ENCODE measurements at regions not wholly inside any gene's neighbourhood (a gene's known extent, or its start where the extent isn't known, plus 50 kb on each side); places are given as distances from the start of the nearest gene placed in this dataset.
"Not testable (repeated sequence)": the region's sequence is repeated elsewhere in the genome, so short reads cannot be mapped to it uniquely, and the experiment has no call there.

GRCh38 chr1:65077369-65077768, 70.6 kb upstream of the AK4 start:
- TF ChIP-seq, protein P1, sequence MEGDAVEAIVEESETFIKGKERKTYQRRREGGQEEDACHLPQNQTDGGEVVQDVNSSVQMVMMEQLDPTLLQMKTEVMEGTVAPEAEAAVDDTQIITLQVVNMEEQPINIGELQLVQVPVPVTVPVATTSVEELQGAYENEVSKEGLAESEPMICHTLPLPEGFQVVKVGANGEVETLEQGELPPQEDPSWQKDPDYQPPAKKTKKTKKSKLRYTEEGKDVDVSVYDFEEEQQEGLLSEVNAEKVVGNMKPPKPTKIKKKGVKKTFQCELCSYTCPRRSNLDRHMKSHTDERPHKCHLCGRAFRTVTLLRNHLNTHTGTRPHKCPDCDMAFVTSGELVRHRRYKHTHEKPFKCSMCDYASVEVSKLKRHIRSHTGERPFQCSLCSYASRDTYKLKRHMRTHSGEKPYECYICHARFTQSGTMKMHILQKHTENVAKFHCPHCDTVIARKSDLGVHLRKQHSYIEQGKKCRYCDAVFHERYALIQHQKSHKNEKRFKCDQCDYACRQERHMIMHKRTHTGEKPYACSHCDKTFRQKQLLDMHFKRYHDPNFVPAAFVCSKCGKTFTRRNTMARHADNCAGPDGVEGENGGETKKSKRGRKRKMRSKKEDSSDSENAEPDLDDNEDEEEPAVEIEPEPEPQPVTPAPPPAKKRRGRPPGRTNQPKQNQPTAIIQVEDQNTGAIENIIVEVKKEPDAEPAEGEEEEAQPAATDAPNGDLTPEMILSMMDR (IDR thresholded peaks at IDR 0.05; ENCODE audit: insufficient read depth, low read depth, low read length) = no peak
- H3K4me3 ChIP-seq (ENCODE audit: low read depth, low read length) = no peak overlapping the region
- no peak for DNase-seq (ENCODE audit: low read depth)

GRCh38 chr1:65079941-65080340, 68.1 kb upstream of the AK4 start:
- no peak for DNase-seq (ENCODE audit: low read depth)
- TF ChIP-seq, protein P1 (IDR thresholded peaks at IDR 0.05; ENCODE audit: insufficient read depth, low read depth, low read length) = no peak
- H3K4me3 ChIP-seq (ENCODE audit: low read depth, low read length) = no peak overlapping the region

GRCh38 chr1:65082346-65083040, 65.5 kb upstream of the AK4 start:
- TF ChIP-seq, protein P1 (IDR thresholded peaks at IDR 0.05; ENCODE audit: insufficient read depth, low read depth, low read length) = no peak
- DNase-seq (ENCODE audit: low read depth) = no peak
- no peak overlapping the region for H3K4me3 ChIP-seq (ENCODE audit: low read depth, low read length)

- TF ChIP-seq, protein P1 (IDR thresholded peaks at IDR 0.05; ENCODE audit: insufficient read depth, low read depth, low read length) = no peak
- no peak for DNase-seq (ENCODE audit: low read depth)
Observed at GRCh38 chr1:65083263-65083896, 64.6 kb upstream of the AK4 start.

GRCh38 chr1:65084066-65084465, 63.9 kb upstream of the AK4 start:
- TF ChIP-seq, protein P1 (IDR thresholded peaks at IDR 0.05; ENCODE audit: insufficient read depth, low read depth, low read length) = no peak
- DNase-seq (ENCODE audit: low read depth) = no peak
- H3K4me3 ChIP-seq (ENCODE audit: low read depth, low read length) = no peak overlapping the region

More at GRCh38 chr1:65083263-65083896, 64.6 kb upstream of the AK4 start:
- H3K4me3 ChIP-seq (ENCODE audit: low read depth, low read length) = no peak overlapping the region

GRCh38 chr1:65087519-65087918, 60.5 kb upstream of the AK4 start:
- not testable (repeated sequence) for DNase-seq (ENCODE audit: low read depth); H3K4me3 ChIP-seq (ENCODE audit: low read depth, low read length)

DNA sequence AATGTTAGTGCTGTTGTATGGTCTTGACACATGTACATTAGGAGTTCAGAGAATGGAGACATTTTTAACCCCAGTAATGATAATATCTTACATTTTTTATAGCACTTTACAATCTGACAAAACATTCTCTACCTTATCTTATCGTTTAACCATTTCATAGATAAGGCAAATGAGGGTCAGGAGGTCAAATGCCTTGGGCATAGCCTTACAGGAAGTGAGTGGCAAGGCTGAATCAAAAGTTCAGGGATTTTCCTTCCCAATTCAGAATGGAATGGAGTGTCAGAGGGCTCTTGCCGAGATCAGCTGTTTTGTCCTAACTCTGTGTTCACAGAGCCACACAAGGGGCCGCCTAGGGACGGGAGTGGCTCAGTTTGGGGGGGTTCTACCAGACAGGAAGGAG, 57.6 kb upstream of the AK4 start:
- TF ChIP-seq, protein P1 (IDR thresholded peaks at IDR 0.05; ENCODE audit: insufficient read depth, low read depth, low read length) = no peak
- DNase-seq (ENCODE audit: low read depth) = no peak
- no peak overlapping the region for H3K4me3 ChIP-seq (ENCODE audit: low read depth, low read length)

Data from fibroblast of villous mesenchyme (primary cell).